Fibroblast of pulmonary artery (primary cell): ENCODE measurements at regions not wholly inside any gene's neighbourhood (a gene's known extent, or its start where the extent isn't known, plus 50 kb on each side); places are given as distances from the start of the nearest gene placed in this dataset.

Experiments
- DNase-seq: peaks from one replicate; pipeline ENCODE4 v3.0.0-alpha.2; 2010; ENCODE audit warnings: low read depth
- H3K4me3 ChIP-seq: replicated peaks from 2 replicates; pipeline ENCODE4 v1.5.1; 2011; ENCODE audit warnings: low read depth, mild to moderate bottlenecking, control low read depth, low read length, moderate library complexity
- CTCF ChIP-seq: IDR thresholded peaks from 2 replicates; pipeline ENCODE4 v1.5.1; 2011; ENCODE audit warnings: mild to moderate bottlenecking, control low read depth, low read length, inconsistent platforms; ENCODE audit errors: missing control alignments

- peak; percentile 24 for DNase-seq
- H3K4me3 ChIP-seq, result no peak overlapping the region
- no peak for TF ChIP-seq CTCF
Observed at GRCh38 chr14:51431033-51431709, 191.1 kb downstream of the TMX1 start.

- DNase-seq, result no peak
- no peak overlapping the region for H3K4me3 ChIP-seq
- no peak for TF ChIP-seq CTCF
Observed at GRCh38 chr14:51431741-51432140, 191.7 kb downstream of the TMX1 start.

GRCh38 chr14:51432302-51432948, 192.4 kb downstream of the TMX1 start:
- no peak for DNase-seq
- no peak for TF ChIP-seq CTCF
- no peak overlapping the region for H3K4me3 ChIP-seq

- TF ChIP-seq CTCF, result no peak
- DNase-seq, result no peak
Observed at GRCh38 chr14:51436630-51437029, 196.6 kb downstream of the TMX1 start.

GRCh38 chr14:51439896-51440295, 199.8 kb downstream of the TMX1 start:
- DNase-seq, result no peak
- TF ChIP-seq CTCF, result no peak
- no peak overlapping the region for H3K4me3 ChIP-seq

More at GRCh38 chr14:51436630-51437029, 196.6 kb downstream of the TMX1 start:
- H3K4me3 ChIP-seq, result no peak overlapping the region

- no peak overlapping the region for H3K4me3 ChIP-seq
- no peak for DNase-seq
- TF ChIP-seq CTCF, result no peak
Observed at GRCh38 chr14:51441001-51441400, 201.0 kb downstream of the TMX1 start.
